ENCODE measurements at regions not wholly inside any gene's neighbourhood (a gene's known extent, or its start where the extent isn't known, plus 50 kb on each side); places are given as distances from the start of the nearest gene placed in this dataset.

DNA sequence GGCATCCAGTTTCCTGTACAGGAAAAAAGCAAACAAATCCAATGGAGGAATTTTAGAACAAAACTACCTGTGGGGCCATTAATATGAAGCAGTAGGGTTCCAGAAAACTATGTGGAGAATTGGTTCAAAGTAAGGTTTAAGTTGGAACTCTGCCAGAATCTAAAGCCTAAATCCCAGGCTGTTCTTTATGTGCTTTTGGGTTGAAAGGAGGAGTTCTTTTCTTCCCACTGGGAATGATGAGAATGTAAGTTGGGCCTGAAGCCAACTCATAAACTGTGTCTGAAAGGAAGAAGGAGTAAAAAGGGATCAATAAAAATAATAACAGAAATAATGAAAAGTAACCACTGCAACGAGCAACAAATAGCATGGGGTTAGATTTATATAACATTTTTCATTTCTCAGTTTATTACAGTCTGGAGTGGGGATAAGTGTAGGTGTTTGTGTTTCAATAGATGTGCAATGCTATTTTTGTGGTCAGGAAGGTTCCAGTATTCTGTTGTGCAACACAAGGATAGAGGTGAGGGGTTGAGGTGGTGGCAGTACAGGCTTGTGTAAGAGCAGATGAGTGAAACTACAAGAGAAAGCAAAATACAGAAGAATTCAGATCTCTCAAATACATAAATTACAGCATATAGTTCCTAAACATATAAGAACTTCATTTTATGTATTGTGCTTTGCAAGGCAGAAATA is 373.6 kb downstream of the EMP1 start:
- Histone ChIP-seq H3K4me3 (ENCODE audit: low read length) (no peak overlapping the region), H3K9me3 (ENCODE audit: control insufficient read depth, insufficient read depth, low read length) (no peaks in the 10 kb centered on the region), H3K27ac (ENCODE audit: low read length) (no peak overlapping the region), H3K4me1 (ENCODE audit: control insufficient read depth, insufficient read depth, low read length) (no peaks in the 10 kb centered on the region), H3K36me3 (ENCODE audit: control insufficient read depth, insufficient read depth, low read length) (no peaks in the 10 kb centered on the region), H3K27me3 (ENCODE audit: control insufficient read depth, insufficient read depth, low read length) (no peaks in the 10 kb centered on the region)
- DNase-seq (ENCODE audit: low read depth, low spot score): no peak
- WGBS (ENCODE audit: insufficient coverage, insufficient read length): no CpG with 5 or more reads among the region's 1 CpG

DNA sequence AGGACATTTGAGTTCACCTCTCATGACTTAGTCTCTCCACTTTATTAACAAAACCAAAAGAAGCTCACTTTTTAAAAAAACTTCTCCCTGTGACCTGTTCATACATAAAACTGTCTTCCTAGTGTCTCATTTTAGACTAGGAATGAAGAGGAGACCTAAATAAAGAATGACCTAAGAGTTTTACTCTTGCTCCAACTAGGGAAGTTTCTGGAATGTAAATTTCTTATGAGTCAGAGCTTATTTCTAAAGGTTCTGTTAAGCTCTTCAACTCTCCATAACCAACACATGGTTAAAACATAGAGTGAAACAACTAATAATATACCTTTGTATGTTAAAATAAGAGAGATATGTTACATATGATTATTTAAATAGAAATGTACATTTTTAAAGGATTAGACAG is 369.8 kb downstream of the EMP1 start:
- Histone ChIP-seq H3K27ac (ENCODE audit: low read length) (no peak overlapping the region), H3K27me3 (ENCODE audit: control insufficient read depth, insufficient read depth, low read length) (no peaks in the 10 kb centered on the region), H3K4me1 (ENCODE audit: control insufficient read depth, insufficient read depth, low read length) (no peaks in the 10 kb centered on the region), H3K36me3 (ENCODE audit: control insufficient read depth, insufficient read depth, low read length) (no peaks in the 10 kb centered on the region), H3K4me3 (ENCODE audit: low read length) (no peak overlapping the region), H3K9me3 (ENCODE audit: control insufficient read depth, insufficient read depth, low read length) (no peaks in the 10 kb centered on the region)
- DNase-seq (ENCODE audit: low read depth, low spot score): no peak

DNA sequence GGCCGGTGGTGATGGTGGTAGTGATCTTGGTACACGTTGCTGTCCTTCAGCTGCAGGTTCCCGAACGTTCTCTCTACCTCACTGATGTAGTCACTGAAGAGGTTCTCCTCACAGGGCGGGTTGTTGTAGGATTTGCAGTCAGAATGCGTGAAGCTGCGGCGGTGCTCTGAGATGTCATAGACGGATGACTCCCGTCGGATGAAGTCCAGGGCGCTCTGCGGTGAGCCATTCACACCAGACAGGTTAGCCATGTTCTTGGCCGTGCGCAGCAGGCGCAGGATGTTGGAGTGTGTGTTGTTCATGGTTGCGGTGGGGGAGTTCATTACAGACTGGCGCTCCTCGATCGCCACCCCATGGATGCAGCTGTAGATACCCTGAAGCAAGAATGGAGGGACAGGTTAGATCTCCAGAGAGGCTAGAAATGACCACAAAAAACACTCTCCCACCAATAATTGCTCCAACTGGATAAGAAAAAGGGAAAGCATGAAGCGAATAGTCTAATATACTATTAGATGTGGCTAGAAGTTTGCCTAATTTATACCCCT is 367.8 kb downstream of the EMP1 start:
- Histone ChIP-seq H3K27ac (ENCODE audit: low read length) (no peak overlapping the region), H3K4me3 (ENCODE audit: low read length) (no peak overlapping the region), H3K27me3 (ENCODE audit: control insufficient read depth, insufficient read depth, low read length) (no peaks in the 10 kb centered on the region), H3K36me3 (ENCODE audit: control insufficient read depth, insufficient read depth, low read length) (no peaks in the 10 kb centered on the region), H3K9me3 (ENCODE audit: control insufficient read depth, insufficient read depth, low read length) (no peaks in the 10 kb centered on the region), H3K4me1 (ENCODE audit: control insufficient read depth, insufficient read depth, low read length) (no peaks in the 10 kb centered on the region)
- no peak for DNase-seq (ENCODE audit: low read depth, low spot score)
- WGBS (ENCODE audit: insufficient coverage, insufficient read length): no CpG with 5 or more reads among the region's 21 CpGs

DNA sequence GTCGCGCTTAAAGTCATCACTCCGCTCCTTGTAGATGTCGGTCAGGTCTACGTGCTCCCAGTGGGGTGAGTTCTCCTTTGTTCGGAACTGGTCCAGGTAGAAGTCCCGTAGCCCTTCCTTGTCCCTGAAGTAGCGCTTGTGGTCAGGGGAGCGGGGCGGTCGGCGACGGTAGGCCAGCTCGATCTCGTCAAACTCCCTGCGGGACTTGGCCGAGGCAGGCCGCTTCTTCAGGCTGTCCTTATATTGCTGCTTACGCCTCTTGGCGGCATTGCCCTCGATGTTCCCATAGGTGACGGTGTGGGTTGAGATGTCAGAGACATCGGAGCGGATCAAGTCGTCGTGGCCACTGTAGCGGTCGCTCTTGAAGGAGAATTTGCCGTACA is 367.2 kb downstream of the EMP1 start:
- no peak overlapping the region for H3K27ac ChIP-seq (ENCODE audit: low read length)
- H3K36me3 ChIP-seq (ENCODE audit: control insufficient read depth, insufficient read depth, low read length): no peaks in the 10 kb centered on the region
- no peak overlapping the region for H3K4me3 ChIP-seq (ENCODE audit: low read length)
- H3K27me3 ChIP-seq (ENCODE audit: control insufficient read depth, insufficient read depth, low read length): no peaks in the 10 kb centered on the region
- WGBS (ENCODE audit: insufficient coverage, insufficient read length): no CpG with 5 or more reads among the region's 29 CpGs
- DNase-seq (ENCODE audit: low read depth, low spot score): no peak
- no peaks in the 10 kb centered on the region for H3K9me3 ChIP-seq (ENCODE audit: control insufficient read depth, insufficient read depth, low read length)
- no peaks in the 10 kb centered on the region for H3K4me1 ChIP-seq (ENCODE audit: control insufficient read depth, insufficient read depth, low read length)

DNA sequence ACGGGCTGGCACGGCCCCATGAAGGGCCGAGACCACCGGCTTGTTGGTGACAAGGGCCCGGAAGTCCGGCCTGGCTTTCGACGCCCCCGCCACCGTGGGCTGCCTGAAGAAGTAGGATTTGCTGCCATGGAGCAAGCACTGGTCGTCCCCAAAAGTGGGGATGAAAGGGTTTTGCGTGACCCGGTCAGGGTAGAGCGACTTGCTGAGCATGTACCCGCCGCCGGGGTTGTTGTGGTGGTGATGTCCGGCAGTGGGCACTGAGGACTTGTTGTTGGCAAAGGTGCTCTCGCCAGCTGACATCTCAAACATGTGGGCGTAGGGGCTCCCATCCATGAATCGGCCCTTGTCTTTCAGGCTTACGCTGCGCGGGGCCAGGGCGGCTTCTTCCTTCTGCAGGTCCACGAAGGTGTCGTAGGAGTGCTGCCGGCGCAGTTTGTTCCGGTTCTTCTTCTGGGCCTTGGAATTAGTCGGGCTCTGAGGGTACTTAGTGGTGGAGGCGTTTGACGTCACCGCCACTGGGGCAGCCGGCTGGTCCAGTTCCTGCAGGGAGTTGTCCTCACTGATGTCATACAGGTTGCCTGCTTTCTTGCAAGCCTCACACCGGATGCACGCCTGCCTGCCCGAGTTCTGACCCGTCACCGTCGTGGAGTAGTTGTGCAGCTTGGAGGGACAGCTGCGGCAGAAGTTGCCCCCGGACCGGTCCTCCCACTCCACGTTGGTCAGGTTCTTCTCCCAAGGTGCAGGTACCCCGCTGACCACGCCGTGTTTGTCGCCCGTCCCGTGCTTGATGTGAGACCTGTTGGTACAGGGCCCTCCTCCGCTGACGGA is 366.6 kb downstream of the EMP1 start:
- whole genome bisulfite sequencing (ENCODE audit: insufficient coverage, insufficient read length): no CpG with 5 or more reads among the region's 53 CpGs
- no peaks in the 10 kb centered on the region for H3K4me1 ChIP-seq (ENCODE audit: control insufficient read depth, insufficient read depth, low read length)

DNA sequence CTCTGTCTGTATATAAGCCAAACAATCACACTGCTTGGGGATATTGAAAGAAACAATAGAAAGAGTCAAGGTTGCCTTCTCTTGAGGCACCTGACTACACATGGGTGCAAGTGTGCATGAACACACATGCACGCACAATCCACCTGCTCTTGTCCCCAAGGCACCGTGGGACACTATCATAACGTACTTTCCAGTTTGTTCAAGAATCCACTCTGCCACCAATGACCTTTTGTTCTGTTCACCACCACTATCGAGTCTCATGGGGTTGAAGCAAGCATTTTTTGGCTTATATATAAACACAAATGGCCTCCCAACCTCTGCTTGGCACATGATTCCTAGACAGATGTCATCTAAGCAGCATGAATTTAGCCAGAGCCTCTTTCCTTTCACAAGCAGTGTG is 365.4 kb downstream of the EMP1 start:
- no peaks in the 10 kb centered on the region for H3K9me3 ChIP-seq (ENCODE audit: control insufficient read depth, insufficient read depth, low read length)
- no peak overlapping the region for H3K4me3 ChIP-seq (ENCODE audit: low read length)
- no peak for DNase-seq (ENCODE audit: low read depth, low spot score)
- no peaks in the 10 kb centered on the region for H3K4me1 ChIP-seq (ENCODE audit: control insufficient read depth, insufficient read depth, low read length)
- H3K27ac ChIP-seq (ENCODE audit: low read length): no peak overlapping the region
- WGBS (ENCODE audit: insufficient coverage, insufficient read length): no CpG with 5 or more reads among the region's 4 CpGs
- no peaks in the 10 kb centered on the region for H3K36me3 ChIP-seq (ENCODE audit: control insufficient read depth, insufficient read depth, low read length)
- H3K27me3 ChIP-seq (ENCODE audit: control insufficient read depth, insufficient read depth, low read length): no peaks in the 10 kb centered on the region

More for the DNA sequence above, 366.6 kb downstream of the EMP1 start:
- Histone ChIP-seq H3K36me3 (ENCODE audit: control insufficient read depth, insufficient read depth, low read length) (no peaks in the 10 kb centered on the region), H3K9me3 (ENCODE audit: control insufficient read depth, insufficient read depth, low read length) (no peaks in the 10 kb centered on the region), H3K4me3 (ENCODE audit: low read length) (no peak overlapping the region), H3K27ac (ENCODE audit: low read length) (no peak overlapping the region), H3K27me3 (ENCODE audit: control insufficient read depth, insufficient read depth, low read length) (no peaks in the 10 kb centered on the region)
- DNase-seq (ENCODE audit: low read depth, low spot score): no peak

DNA sequence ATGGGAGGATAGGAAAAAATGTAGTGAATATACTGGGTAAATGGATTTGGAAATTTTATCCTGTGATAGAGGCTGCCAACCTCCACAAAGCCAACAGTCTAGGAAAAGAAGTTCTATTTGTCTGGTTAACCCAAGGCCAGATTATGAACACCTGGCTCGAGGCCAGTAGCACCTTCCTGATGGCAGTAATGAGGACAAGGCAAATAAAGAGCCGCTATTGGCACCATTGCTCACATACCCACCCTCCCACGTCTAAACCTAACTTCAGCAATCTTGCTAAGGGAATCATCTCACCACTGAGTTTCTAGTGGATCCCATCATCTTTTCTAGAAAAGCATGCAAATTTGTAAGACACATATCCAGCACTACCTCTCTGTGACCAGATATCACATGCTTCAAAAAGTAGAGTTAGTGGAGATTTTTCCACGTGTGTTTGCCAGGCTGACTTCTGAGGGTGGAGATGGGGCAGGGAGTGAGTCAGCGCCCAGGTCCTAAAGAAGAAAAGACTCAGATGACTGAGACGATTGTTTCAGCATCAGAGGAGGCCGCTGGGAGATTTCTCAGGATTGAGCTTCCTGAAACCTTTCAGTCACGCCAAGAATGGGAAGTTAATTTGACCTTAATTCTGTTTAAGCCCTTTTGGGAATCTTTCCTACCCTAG is 362.9 kb downstream of the EMP1 start:
- Histone ChIP-seq H3K36me3 (ENCODE audit: control insufficient read depth, insufficient read depth, low read length) (no peaks in the 10 kb centered on the region), H3K27me3 (ENCODE audit: control insufficient read depth, insufficient read depth, low read length) (no peaks in the 10 kb centered on the region), H3K9me3 (ENCODE audit: control insufficient read depth, insufficient read depth, low read length) (no peaks in the 10 kb centered on the region), H3K27ac (ENCODE audit: low read length) (no peak overlapping the region), H3K4me3 (ENCODE audit: low read length) (no peak overlapping the region), H3K4me1 (ENCODE audit: control insufficient read depth, insufficient read depth, low read length) (no peaks in the 10 kb centered on the region)
- no CpG with 5 or more reads among the region's 8 CpGs for WGBS (ENCODE audit: insufficient coverage, insufficient read length)
- DNase-seq (ENCODE audit: low read depth, low spot score): no peak

DNA sequence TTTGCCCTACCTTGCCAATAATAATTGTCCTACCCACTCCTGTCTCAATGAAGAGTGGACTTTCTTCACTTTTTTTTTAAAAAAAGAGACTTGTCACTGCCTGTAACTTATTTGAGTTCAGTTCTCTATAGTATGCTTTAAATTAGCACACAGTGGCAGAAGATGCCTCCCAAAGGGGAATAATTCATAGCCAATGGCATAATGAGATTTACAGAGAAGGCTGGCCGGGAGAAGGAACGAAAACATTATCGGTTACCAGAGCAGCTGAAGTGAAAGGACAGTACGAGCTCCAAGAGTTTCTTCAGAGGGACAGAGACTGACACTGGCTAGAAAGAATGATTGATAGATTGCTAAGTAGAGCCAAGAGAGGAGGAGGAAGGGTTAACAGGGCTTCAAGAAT is 356.3 kb downstream of the EMP1 start:
- DNase-seq (ENCODE audit: low read depth, low spot score): no peak
- Histone ChIP-seq H3K36me3 (ENCODE audit: control insufficient read depth, insufficient read depth, low read length) (no peaks in the 10 kb centered on the region), H3K4me1 (ENCODE audit: control insufficient read depth, insufficient read depth, low read length) (no peaks in the 10 kb centered on the region), H3K9me3 (ENCODE audit: control insufficient read depth, insufficient read depth, low read length) (no peaks in the 10 kb centered on the region), H3K27ac (ENCODE audit: low read length) (no peak overlapping the region), H3K4me3 (ENCODE audit: low read length) (no peak overlapping the region), H3K27me3 (ENCODE audit: control insufficient read depth, insufficient read depth, low read length) (no peaks in the 10 kb centered on the region)
- WGBS (ENCODE audit: insufficient coverage, insufficient read length): no CpG with 5 or more reads among the region's 4 CpGs

DNA sequence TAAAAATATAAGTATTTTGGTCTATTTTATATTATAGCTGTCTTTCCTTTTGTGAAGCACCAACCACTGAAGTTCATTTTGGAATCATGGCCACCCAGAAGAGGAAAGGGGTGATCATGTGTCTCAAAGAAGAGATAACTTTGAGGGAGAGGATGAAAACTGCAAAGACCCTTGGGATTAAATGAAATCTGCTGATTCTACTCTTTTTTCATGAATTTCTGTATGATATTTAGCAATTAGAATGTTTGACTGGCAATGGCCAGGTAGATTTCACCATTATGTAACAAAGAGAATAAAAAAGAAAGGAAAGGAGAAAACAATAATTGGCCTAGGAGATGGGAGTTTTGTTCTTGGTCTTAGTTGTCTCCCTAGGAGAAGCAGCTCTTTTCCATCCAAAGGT is 350.8 kb downstream of the EMP1 start:
- H3K4me1 ChIP-seq (ENCODE audit: control insufficient read depth, insufficient read depth, low read length): no peaks in the 10 kb centered on the region
- no peaks in the 10 kb centered on the region for H3K27me3 ChIP-seq (ENCODE audit: control insufficient read depth, insufficient read depth, low read length)
- H3K27ac ChIP-seq (ENCODE audit: low read length): no peak overlapping the region
- H3K9me3 ChIP-seq (ENCODE audit: control insufficient read depth, insufficient read depth, low read length): no peaks in the 10 kb centered on the region
- DNase-seq (ENCODE audit: low read depth, low spot score): no peak
- H3K4me3 ChIP-seq (ENCODE audit: low read length): no peak overlapping the region
- H3K36me3 ChIP-seq (ENCODE audit: control insufficient read depth, insufficient read depth, low read length): no peaks in the 10 kb centered on the region

DNA sequence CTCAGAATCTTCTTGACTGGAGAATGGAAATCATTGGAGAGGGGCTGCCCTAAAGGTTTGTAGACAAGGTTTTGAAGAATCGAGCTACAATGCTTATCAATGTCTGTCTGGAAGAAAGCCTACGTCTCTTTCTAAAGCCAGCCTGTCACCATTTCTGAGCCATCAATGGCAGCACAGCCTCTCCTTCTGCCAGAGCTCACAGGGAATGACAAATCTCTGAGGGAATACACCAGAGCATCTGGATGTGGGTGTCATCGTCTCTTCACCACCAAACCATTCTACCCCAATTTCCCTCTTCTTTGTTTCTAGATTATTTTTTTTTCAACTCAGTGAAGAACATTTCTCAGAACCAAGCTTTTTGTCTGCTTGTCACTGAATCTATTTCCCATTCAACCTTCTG is 349.7 kb downstream of the EMP1 start:
- no peaks in the 10 kb centered on the region for H3K4me1 ChIP-seq (ENCODE audit: control insufficient read depth, insufficient read depth, low read length)
- no peak for DNase-seq (ENCODE audit: low read depth, low spot score)
- H3K36me3 ChIP-seq (ENCODE audit: control insufficient read depth, insufficient read depth, low read length): no peaks in the 10 kb centered on the region
- no peaks in the 10 kb centered on the region for H3K27me3 ChIP-seq (ENCODE audit: control insufficient read depth, insufficient read depth, low read length)
- no peak overlapping the region for H3K27ac ChIP-seq (ENCODE audit: low read length)
- H3K4me3 ChIP-seq (ENCODE audit: low read length): no peak overlapping the region
- WGBS (ENCODE audit: insufficient coverage, insufficient read length): no CpG with 5 or more reads among the region's 3 CpGs
- H3K9me3 ChIP-seq (ENCODE audit: control insufficient read depth, insufficient read depth, low read length): no peaks in the 10 kb centered on the region

Measured in iPS DF 6.9 (cell line).